H1 (cell line): ENCODE measurements at regions not wholly inside any gene's neighbourhood (a gene's known extent, or its start where the extent isn't known, plus 50 kb on each side); places are given as distances from the start of the nearest gene placed in this dataset.
"Not testable (repeated sequence)": the region's sequence is repeated elsewhere in the genome, so short reads cannot be mapped to it uniquely, and the experiment has no call there.

Experiments used
- CTCF ChIA-PET: fragments of 300-600 bp; sonication (Branson Sonifier 250); formaldehyde crosslinking; loops from one replicate; lab custom pipeline; 2021; ENCODE audit not compliant: partially characterized antibody; lab: Charles Lee
- POLR2A ChIA-PET: fragments of 300-600 bp; sonication (Branson Sonifier 250); formaldehyde crosslinking; loops from one replicate; lab custom pipeline; 2021; ENCODE audit warnings: inconsistent platforms; ENCODE audit not compliant: partially characterized antibody; lab: Charles Lee
- DNase-seq, 2 experiments: peaks; one replicate each; pipeline versions ENCODE4 v3.0.0 to v3.0.0-alpha.2; 2010 to 2022; ENCODE audit warnings: low spot score in 2 of 2, low read depth in 1 of 2, mixed read lengths in 1 of 2
- FAIRE-seq: peaks from 2 replicates; lab custom pipeline; 2011; peaks lifted over from hg19 to GRCh38; lab: Jason Lieb, UNC
- H2AFZ ChIP-seq: 2 replicates; pipeline ENCODE4 v1.8.1; 2012; ENCODE audit warnings: low read length, inconsistent platforms
- H2AK5ac ChIP-seq: 2 replicates; pipeline ENCODE4 v1.6.1; 2013; ENCODE audit warnings: low read depth, low read length
- H2BK120ac ChIP-seq: replicated peaks from 2 replicates; pipeline ENCODE3; 2013; ENCODE audit warnings: low read depth, low read length, inconsistent platforms
- H2BK12ac ChIP-seq: 2 replicates; pipeline ENCODE4 v1.6.1; 2013; ENCODE audit warnings: low read depth, low read length
- H2BK15ac ChIP-seq: 2 replicates; pipeline ENCODE4 v1.6.1; 2013; ENCODE audit warnings: low read length
- H2BK20ac ChIP-seq: 2 replicates; pipeline ENCODE4 v1.6.1; 2013; ENCODE audit warnings: low read length
- H2BK5ac ChIP-seq: 2 replicates; pipeline ENCODE4 v1.6.1; 2013; ENCODE audit warnings: low read depth, low read length
- H3K14ac ChIP-seq: 2 replicates; pipeline ENCODE4 v1.6.1; 2013; ENCODE audit warnings: inconsistent platforms; ENCODE audit not compliant: insufficient read length
- H3K18ac ChIP-seq: 2 replicates; pipeline ENCODE4 v1.6.1; 2013; ENCODE audit warnings: low read length; ENCODE audit errors: extremely low read depth
- H3K23ac ChIP-seq: 2 replicates; pipeline ENCODE4 v1.6.1; 2013; ENCODE audit warnings: inconsistent platforms; ENCODE audit not compliant: insufficient read length
- H3K23me2 ChIP-seq: 2 replicates; pipeline ENCODE4 v1.6.1; 2013; ENCODE audit warnings: low read depth, low read length
- H3K27ac ChIP-seq: 2 replicates; pipeline ENCODE4 v1.6.1; 2011; ENCODE audit warnings: low read depth, low read length, inconsistent platforms
- H3K27me3 ChIP-seq, 4 experiments: replicated peaks in 1 of 4; 1 replicate in 1 of 4; 2 replicates in 3 of 4; pipeline versions ENCODE4 v1.6.1 to v1.8.1; 2011 to 2013; ENCODE audit warnings: low read length in 3 of 4, mild to moderate bottlenecking in 3 of 4, inconsistent platforms in 2 of 4, mixed read lengths in 2 of 4, moderate library complexity in 1 of 4; ENCODE audit not compliant: control insufficient read depth in 3 of 4, insufficient read depth in 3 of 4; ENCODE audit errors: extremely low read depth in 1 of 4
- H3K36me3 ChIP-seq, 4 experiments: 2 replicates each; pipeline versions ENCODE4 v1.6.1 to v1.8.1; 2011 to 2013; ENCODE audit warnings: mild to moderate bottlenecking in 4 of 4, low read length in 3 of 4, moderate library complexity in 2 of 4, control low read depth in 1 of 4, inconsistent platforms in 1 of 4; ENCODE audit not compliant: insufficient read depth in 4 of 4, control insufficient read depth in 2 of 4
- H3K4ac ChIP-seq: replicated peaks from 2 replicates; pipeline ENCODE3; 2013; ENCODE audit warnings: low read length, low read depth, mixed read lengths, inconsistent platforms; ENCODE audit not compliant: insufficient read length
- H3K4me1 ChIP-seq, 4 experiments: replicated peaks in 1 of 4; 1 replicate in 1 of 4; 2 replicates in 3 of 4; pipeline versions ENCODE4 v1.6.1 to v1.8.1; 2011 to 2013; ENCODE audit warnings: low read length in 3 of 4, inconsistent platforms in 2 of 4, mixed read lengths in 1 of 4; ENCODE audit not compliant: insufficient read depth in 4 of 4, control insufficient read depth in 3 of 4
- H3K4me2 ChIP-seq, 2 experiments: 2 replicates each; pipeline versions ENCODE4 v1.6.1 to v1.8.1; 2011 to 2013; ENCODE audit warnings: low read depth in 2 of 2, low read length in 2 of 2, control low read depth in 1 of 2, inconsistent platforms in 1 of 2, mild to moderate bottlenecking in 1 of 2; ENCODE audit not compliant: insufficient read depth in 1 of 2
- H3K4me3 ChIP-seq, 4 experiments: fragments of 200-600, 300-600 bp in 1 of 4; sonication (generic), shearing (Covaris generic), sonication (Bioruptor Twin) in 1 of 4; 2 replicates each; pipeline versions ENCODE4 v1.5.1 to v1.8.1; 2011 to 2016; ENCODE audit warnings: low read length in 4 of 4, low read depth in 3 of 4, control low read depth in 2 of 4, inconsistent platforms in 2 of 4, mild to moderate bottlenecking in 2 of 4, mixed read lengths in 1 of 4, moderate library complexity in 1 of 4; ENCODE audit not compliant: insufficient read depth in 2 of 4; ENCODE audit errors: extremely low read depth in 1 of 4
- H3K56ac ChIP-seq: replicated peaks from 2 replicates; pipeline ENCODE3; 2013; ENCODE audit warnings: low read depth, mild to moderate bottlenecking, mixed read lengths, low read length, inconsistent platforms; ENCODE audit not compliant: insufficient read length
- H3K79me1 ChIP-seq: 2 replicates; pipeline ENCODE4 v1.6.1; 2013; ENCODE audit warnings: low read depth, low read length, control low read depth
- H3K79me2 ChIP-seq, 2 experiments: 2 replicates each; pipeline versions ENCODE4 v1.6.1 to v1.8.1; 2012 to 2013; ENCODE audit warnings: low read length in 2 of 2, mild to moderate bottlenecking in 2 of 2, inconsistent platforms in 1 of 2; ENCODE audit not compliant: insufficient read depth in 2 of 2, control insufficient read depth in 1 of 2
- H3K9ac ChIP-seq, 4 experiments: replicated peaks in 1 of 4; 1 replicate in 1 of 4; 2 replicates in 3 of 4; pipeline versions ENCODE4 v1.6.1 to v1.8.1; 2011 to 2013; ENCODE audit warnings: low read depth in 3 of 4, low read length in 3 of 4, control low read depth in 2 of 4, mild to moderate bottlenecking in 2 of 4, moderate library complexity in 2 of 4, inconsistent platforms in 1 of 4; ENCODE audit errors: extremely low read depth in 1 of 4
- H3K9me3 ChIP-seq, 2 experiments: 2 replicates each; pipeline versions ENCODE4 v1.6.1 to v1.8.1; 2012 to 2013; ENCODE audit warnings: mild to moderate bottlenecking in 2 of 2, moderate library complexity in 2 of 2, control low read depth in 1 of 2, inconsistent platforms in 1 of 2, low read depth in 1 of 2, low read length in 1 of 2, mixed read lengths in 1 of 2; ENCODE audit not compliant: insufficient read depth in 2 of 2
- H4K20me1 ChIP-seq, 2 experiments: replicated peaks in 1 of 2; 2 replicates each; pipeline versions ENCODE3 to v1.8.1; 2011 to 2013; ENCODE audit warnings: inconsistent platforms in 2 of 2, low read length in 2 of 2, mild to moderate bottlenecking in 1 of 2; ENCODE audit not compliant: insufficient read depth in 2 of 2, control insufficient read depth in 1 of 2
- H4K5ac ChIP-seq: 2 replicates; pipeline ENCODE4 v1.6.1; 2013; ENCODE audit warnings: low read length, low read depth, mixed read lengths, inconsistent platforms; ENCODE audit not compliant: insufficient read length
- H4K8ac ChIP-seq: 2 replicates; pipeline ENCODE4 v1.8.0; 2013; ENCODE audit warnings: mild to moderate bottlenecking, moderate library complexity, low read length, inconsistent platforms; ENCODE audit not compliant: insufficient read depth; ENCODE audit errors: extremely low read depth
- H4K91ac ChIP-seq: replicated peaks from 2 replicates; pipeline ENCODE3; 2013; ENCODE audit warnings: low read length, mixed read lengths, inconsistent platforms; ENCODE audit not compliant: insufficient read length
- WGBS, 2 experiments: shearing (Covaris generic) in 1 of 2; methylation state at CpG; one replicate each; pipeline versions ENCODE4 v1.1.6 to v1.1.7; 2013 to 2015; ENCODE audit warnings: low lambda C conversion rate in 2 of 2, mixed read lengths in 2 of 2, inconsistent platforms in 1 of 2, low coverage in 1 of 2, missing lambda C conversion rate in 1 of 2; ENCODE audit not compliant: insufficient replicate concordance in 2 of 2, insufficient coverage in 1 of 2, insufficient read length in 1 of 2; ENCODE audit errors: extremely low coverage in 1 of 2, missing lambda C conversion rate in 1 of 2; 5-methylcytosine and 5-hydroxymethylcytosine counted together

DNA sequence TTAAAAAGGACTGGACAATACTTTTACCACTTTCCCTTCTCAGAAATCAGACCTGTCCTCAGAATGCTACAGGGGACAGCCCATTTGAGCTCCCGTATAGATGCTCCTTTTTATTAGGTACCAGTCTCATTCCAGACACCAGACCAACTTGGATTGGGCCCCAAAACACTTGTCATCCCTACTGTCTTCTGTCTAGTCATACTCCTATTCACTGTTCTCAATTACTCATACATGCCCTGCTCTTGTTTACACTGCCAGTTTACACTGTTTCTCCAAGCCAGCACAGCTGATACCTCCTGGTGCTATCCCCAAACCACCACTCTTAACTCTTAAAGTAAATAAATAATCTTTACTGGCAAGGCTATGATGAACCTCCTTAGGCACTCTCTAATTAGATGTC lies 1026.4 kb upstream of the PCDH10 start:
- H3K4me2 ChIP-seq, DNase-seq, H3K23ac ChIP-seq, H3K27me3 ChIP-seq, H2BK120ac ChIP-seq, H3K23me2 ChIP-seq, H3K27ac ChIP-seq, H3K9ac ChIP-seq, H3K79me2 ChIP-seq, H4K5ac ChIP-seq, H4K8ac ChIP-seq, H4K20me1 ChIP-seq, H3K36me3 ChIP-seq, H3K4me3 ChIP-seq, H3K14ac ChIP-seq, H3K79me1 ChIP-seq, H3K9me3 ChIP-seq, H4K91ac ChIP-seq, H3K56ac ChIP-seq, H3K4ac ChIP-seq, FAIRE-seq, POLR2A ChIA-PET, H2BK15ac ChIP-seq, H2AFZ ChIP-seq, CTCF ChIA-PET: not testable (repeated sequence)
- Histone ChIP-seq H2BK5ac (peak overlapping the region; percentile 92; the same call in 1 of the 2 replicates), H3K4me1 (peaks cover 4 to 14% (median 6%) of the 10 kb centered on the region in 4 experiments; a peak in 5 of 7 replicates), H3K18ac (peak overlapping the region; percentile 60), H2BK12ac (peak overlapping the region; percentile 50; the same call in 1 of the 2 replicates), H2AK5ac (peak overlapping the region; percentile 39; the same call in 1 of the 2 replicates), H2BK20ac (peak overlapping the region; percentile 72; the same call in 1 of the 2 replicates)
- 100% methylated on average over 1 of the region's 1 CpG; no CpG with 5 or more reads in 1 of the 2 experiments for WGBS, 2 experiments
